Cardiac fibroblast (primary cell): ENCODE measurements at regions not wholly inside any gene's neighbourhood (a gene's known extent, or its start where the extent isn't known, plus 50 kb on each side); places are given as distances from the start of the nearest gene placed in this dataset.
"Not testable (repeated sequence)": the region's sequence is repeated elsewhere in the genome, so short reads cannot be mapped to it uniquely, and the experiment has no call there.

ENCODE experiments used
- DNase-seq, 2 donors: peaks; one replicate each; pipeline versions ENCODE4 v3.0.0 to v3.0.0-alpha.2; 2010; ENCODE audit warnings: low read depth in 2 of 2
- H3K4me3 ChIP-seq, 2 donors: replicated peaks in 1 of 2; 1 replicate in 1 of 2; 2 replicates in 1 of 2; pipeline ENCODE4 v1.5.1; 2011; ENCODE audit warnings: low read depth in 2 of 2, low read length in 2 of 2, mild to moderate bottlenecking in 2 of 2, moderate library complexity in 1 of 2
- CTCF ChIP-seq: IDR thresholded peaks from one replicate; pipeline ENCODE4 v1.5.1; 2011; ENCODE audit warnings: low read depth, mild to moderate bottlenecking, low read length, inconsistent platforms

GRCh38 chr3:173287361-173287760 is 110.2 kb upstream of the NLGN1 start:
- DNase-seq, result no peak
- H3K4me3 ChIP-seq, result no peak overlapping the region
- no peak for TF ChIP-seq CTCF

- DNase-seq, result not testable (repeated sequence)
Observed at GRCh38 chr3:173286507-173286906, 111.0 kb upstream of the NLGN1 start.

GRCh38 chr3:173284301-173284700 is 113.2 kb upstream of the NLGN1 start:
- no peak for DNase-seq
- H3K4me3 ChIP-seq, result no peak overlapping the region
- TF ChIP-seq CTCF, result no peak

More at GRCh38 chr3:173286507-173286906, 111.0 kb upstream of the NLGN1 start:
- H3K4me3 ChIP-seq, result not testable (repeated sequence)

- no peak overlapping the region for H3K4me3 ChIP-seq
- no peak for TF ChIP-seq CTCF
- no peak for DNase-seq
Observed at GRCh38 chr3:173275740-173276139, 121.8 kb upstream of the NLGN1 start.

GRCh38 chr3:173273838-173274237 is 123.7 kb upstream of the NLGN1 start:
- TF ChIP-seq CTCF, result no peak
- no peak overlapping the region for H3K4me3 ChIP-seq
- no peak for DNase-seq

GRCh38 chr3:173268781-173269180 is 127.7 kb upstream of the SPATA16 start:
- no peak for TF ChIP-seq CTCF
- H3K4me3 ChIP-seq, result no peak overlapping the region
- DNase-seq, result no peak

- no peak for TF ChIP-seq CTCF
- DNase-seq, result no peak
- H3K4me3 ChIP-seq, result no peak overlapping the region
Observed at GRCh38 chr3:173267716-173268115, 126.7 kb upstream of the SPATA16 start.
